GM21723 (cell line): ENCODE measurements at regions not wholly inside any gene's neighbourhood (a gene's known extent, or its start where the extent isn't known, plus 50 kb on each side); places are given as distances from the start of the nearest gene placed in this dataset.

ENCODE experiments used
- ATAC-seq: cut with Tn5 transposase; IDR thresholded peaks from one replicate; pipeline ENCODE4 v1.9.1; 2021; ENCODE audit warnings: mild to moderate bottlenecking, moderate library complexity; ENCODE audit not compliant: unreplicated experiment

- ATAC-seq = no peak
Measured at GRCh38 chr14:89500303-89500702, 83.3 kb upstream of the FOXN3 start.

- no peak for ATAC-seq
Measured at GRCh38 chr14:89498878-89499277, 81.8 kb upstream of the FOXN3 start.

- ATAC-seq = no peak
Measured at GRCh38 chr14:89495718-89496117, 78.7 kb upstream of the FOXN3 start.

- ATAC-seq = peak; percentile 92
Measured at GRCh38 chr14:89493877-89494634, 77.0 kb upstream of the FOXN3 start.

GRCh38 chr14:89493406-89493805, 76.4 kb upstream of the FOXN3 start:
- no peak for ATAC-seq

- no peak for ATAC-seq
Measured at GRCh38 chr14:89491711-89492381, 74.8 kb upstream of the FOXN3 start.

GRCh38 chr14:89490466-89490865, 73.4 kb upstream of the FOXN3 start:
- ATAC-seq = no peak

GRCh38 chr14:89489761-89490437, 72.9 kb upstream of the FOXN3 start:
- no peak for ATAC-seq

- ATAC-seq = no peak
Measured at GRCh38 chr14:89486961-89487360, 69.9 kb upstream of the FOXN3 start.

GRCh38 chr14:89486505-89486904, 69.5 kb upstream of the FOXN3 start:
- ATAC-seq = no peak

- no peak for ATAC-seq
Measured at GRCh38 chr14:89485264-89485663, 68.2 kb upstream of the FOXN3 start.

GRCh38 chr14:89484051-89484844, 67.2 kb upstream of the FOXN3 start:
- no peak for ATAC-seq

GRCh38 chr14:89481196-89481595, 64.2 kb upstream of the FOXN3 start:
- no peak for ATAC-seq

- no peak for ATAC-seq
Measured at GRCh38 chr14:89480278-89480677, 63.2 kb upstream of the FOXN3 start.

- no peak for ATAC-seq
Measured at GRCh38 chr14:89479802-89480201, 62.8 kb upstream of the FOXN3 start.

- no peak for ATAC-seq
Measured at GRCh38 chr14:89477391-89477790, 60.4 kb upstream of the FOXN3 start.

GRCh38 chr14:89476354-89476896, 59.4 kb upstream of the FOXN3 start:
- no peak for ATAC-seq

GRCh38 chr14:89474464-89474863, 57.4 kb upstream of the FOXN3 start:
- ATAC-seq = no peak

GRCh38 chr14:89473989-89474388, 57.0 kb upstream of the FOXN3 start:
- no peak for ATAC-seq

- no peak for ATAC-seq
Measured at GRCh38 chr14:89473569-89473968, 56.5 kb upstream of the FOXN3 start.

- ATAC-seq = no peak
Measured at GRCh38 chr14:89470401-89470800, 53.4 kb upstream of the FOXN3 start.
